ENCODE measurements at regions not wholly inside any gene's neighbourhood (a gene's known extent, or its start where the extent isn't known, plus 50 kb on each side); places are given as distances from the start of the nearest gene placed in this dataset.

GRCh38 chr11:119490253-119491006, 67.5 kb upstream of the THY1 start:
- no peak for DNase-seq (ENCODE audit: low read depth)

- no peak for DNase-seq (ENCODE audit: low read depth)
Measured at GRCh38 chr11:119489087-119489486, 66.1 kb upstream of the THY1 start.

GRCh38 chr11:119488256-119488995, 65.5 kb upstream of the THY1 start:
- DNase-seq (ENCODE audit: low read depth), result no peak

- DNase-seq (ENCODE audit: low read depth), result no peak
Measured at GRCh38 chr11:119486691-119487259, 63.8 kb upstream of the THY1 start.

- DNase-seq (ENCODE audit: low read depth), result no peak
Measured at GRCh38 chr11:119486016-119486415, 63.0 kb upstream of the THY1 start.

GRCh38 chr11:119484741-119485605, 62.0 kb upstream of the THY1 start:
- no peak for DNase-seq (ENCODE audit: low read depth)

GRCh38 chr11:119483881-119484371, 61.0 kb upstream of the THY1 start:
- no peak for DNase-seq (ENCODE audit: low read depth)

GRCh38 chr11:119483341-119483880, 60.4 kb upstream of the THY1 start:
- no peak for DNase-seq (ENCODE audit: low read depth)

GRCh38 chr11:119482521-119483011, 59.6 kb upstream of the THY1 start:
- DNase-seq (ENCODE audit: low read depth), result no peak

GRCh38 chr11:119481667-119482400, 58.9 kb upstream of the THY1 start:
- no peak for DNase-seq (ENCODE audit: low read depth)

- peak; percentile 35 for DNase-seq (ENCODE audit: low read depth)
Measured at GRCh38 chr11:119481021-119481666, 58.2 kb upstream of the THY1 start.

GRCh38 chr11:119480380-119481020, 57.5 kb upstream of the THY1 start:
- no peak for DNase-seq (ENCODE audit: low read depth)

- DNase-seq (ENCODE audit: low read depth), result no peak
Measured at GRCh38 chr11:119479685-119480275, 56.8 kb upstream of the THY1 start.

GRCh38 chr11:119478711-119479285, 55.8 kb upstream of the THY1 start:
- DNase-seq (ENCODE audit: low read depth), result no peak

- DNase-seq (ENCODE audit: low read depth), result no peak
Measured at GRCh38 chr11:119476666-119477331, 53.8 kb upstream of the THY1 start.

- no peak for DNase-seq (ENCODE audit: low read depth)
Measured at GRCh38 chr11:119476038-119476437, 53.1 kb upstream of the THY1 start.

GRCh38 chr11:119474682-119475596, 52.0 kb upstream of the THY1 start:
- peak; percentile 15 for DNase-seq (ENCODE audit: low read depth)

Measured in stimulated activated CD8-positive, alpha-beta memory T cell treated with anti-CD3 and anti-CD28 coated beads, Interleukin-15, amount 100 ng/mL, for 1 hour (primary cell).